K562 (cell line): ENCODE measurements at regions not wholly inside any gene's neighbourhood (a gene's known extent, or its start where the extent isn't known, plus 50 kb on each side); places are given as distances from the start of the nearest gene placed in this dataset.

ENCODE experiments used
- ETV6 ChIP-seq, 3 experiments: fragments of 150-350 bp in 1 of 3; sonication (generic) in 1 of 3; formaldehyde crosslinking in 1 of 3; IDR thresholded peaks; 2 replicates each; pipeline versions ENCODE4 v1.6.1 to v1.8.0; 2014 to 2022; ENCODE audit warnings: borderline replicate concordance in 2 of 3, low read depth in 2 of 3, antibody characterized with exemption in 1 of 3, low read length in 1 of 3, mild to moderate bottlenecking in 1 of 3, missing genetic modification reagents in 1 of 3
- HDAC1 ChIP-seq, 2 experiments: fragments of 450-650 bp; IDR thresholded peaks; 2 replicates each; pipeline ENCODE4 v1.6.1; 2016 to 2017; ENCODE audit warnings: inconsistent platforms in 1 of 2, mild to moderate bottlenecking in 1 of 2, moderate library complexity in 1 of 2
- HNRNPL ChIP-seq: fragments of 200-400 bp; formaldehyde crosslinking; IDR thresholded peaks from 2 replicates; pipeline ENCODE4 v1.6.1; 2017; ENCODE audit warnings: low read depth, mild to moderate bottlenecking, low read length
- TAL1 ChIP-seq: fragments of 450-650 bp; IDR thresholded peaks from 2 replicates; pipeline ENCODE4 v1.6.1; 2016; ENCODE audit warnings: mild to moderate bottlenecking
- ZC3H4 ChIP-seq: sonication (generic); formaldehyde crosslinking; IDR thresholded peaks from 2 replicates; pipeline ENCODE4 v1.9.0; 2021; ENCODE audit warnings: missing genetic modification reagents, borderline replicate concordance
- TF ChIP-seq, protein P1 (sequence below): fragments of 450-650 bp; IDR thresholded peaks from 2 replicates; pipeline ENCODE4 v1.6.1; 2014; ENCODE audit warnings: low read depth, mild to moderate bottlenecking, moderate library complexity, borderline replicate concordance
- TF ChIP-seq, protein P2 (sequence below), 2 experiments: fragments of 450-650 bp; formaldehyde crosslinking in 1 of 2; IDR thresholded peaks; 2 replicates each; pipeline versions ENCODE4 v1.4.0 to v1.6.1; 2014 to 2020; ENCODE audit warnings: mild to moderate bottlenecking in 2 of 2, borderline replicate concordance in 1 of 2, low read depth in 1 of 2

GRCh38 chr11:128392259-128392658, 195.1 kb downstream of the ETS1 start (continued):
- no peak for TF ChIP-seq TAL1
- no peak for TF ChIP-seq ZC3H4
- TF ChIP-seq ETV6 (IDR thresholded peaks at IDR 0.05; ENCODE audit: borderline replicate concordance in 1 of 2, low read depth in 2 of 2, low read length in 1 of 2), result no peak
- no peak for TF ChIP-seq ETV6 (CRISPR knock-in tag; IDR thresholded peaks at IDR 0.05; ENCODE audit: borderline replicate concordance)
- no peak for TF ChIP-seq HDAC1 (IDR thresholded peaks at IDR 0.05)
- TF ChIP-seq, protein P1, sequence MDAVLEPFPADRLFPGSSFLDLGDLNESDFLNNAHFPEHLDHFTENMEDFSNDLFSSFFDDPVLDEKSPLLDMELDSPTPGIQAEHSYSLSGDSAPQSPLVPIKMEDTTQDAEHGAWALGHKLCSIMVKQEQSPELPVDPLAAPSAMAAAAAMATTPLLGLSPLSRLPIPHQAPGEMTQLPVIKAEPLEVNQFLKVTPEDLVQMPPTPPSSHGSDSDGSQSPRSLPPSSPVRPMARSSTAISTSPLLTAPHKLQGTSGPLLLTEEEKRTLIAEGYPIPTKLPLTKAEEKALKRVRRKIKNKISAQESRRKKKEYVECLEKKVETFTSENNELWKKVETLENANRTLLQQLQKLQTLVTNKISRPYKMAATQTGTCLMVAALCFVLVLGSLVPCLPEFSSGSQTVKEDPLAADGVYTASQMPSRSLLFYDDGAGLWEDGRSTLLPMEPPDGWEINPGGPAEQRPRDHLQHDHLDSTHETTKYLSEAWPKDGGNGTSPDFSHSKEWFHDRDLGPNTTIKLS, result no peak
- TF ChIP-seq HNRNPL, result no peak
- TF ChIP-seq, protein P2, sequence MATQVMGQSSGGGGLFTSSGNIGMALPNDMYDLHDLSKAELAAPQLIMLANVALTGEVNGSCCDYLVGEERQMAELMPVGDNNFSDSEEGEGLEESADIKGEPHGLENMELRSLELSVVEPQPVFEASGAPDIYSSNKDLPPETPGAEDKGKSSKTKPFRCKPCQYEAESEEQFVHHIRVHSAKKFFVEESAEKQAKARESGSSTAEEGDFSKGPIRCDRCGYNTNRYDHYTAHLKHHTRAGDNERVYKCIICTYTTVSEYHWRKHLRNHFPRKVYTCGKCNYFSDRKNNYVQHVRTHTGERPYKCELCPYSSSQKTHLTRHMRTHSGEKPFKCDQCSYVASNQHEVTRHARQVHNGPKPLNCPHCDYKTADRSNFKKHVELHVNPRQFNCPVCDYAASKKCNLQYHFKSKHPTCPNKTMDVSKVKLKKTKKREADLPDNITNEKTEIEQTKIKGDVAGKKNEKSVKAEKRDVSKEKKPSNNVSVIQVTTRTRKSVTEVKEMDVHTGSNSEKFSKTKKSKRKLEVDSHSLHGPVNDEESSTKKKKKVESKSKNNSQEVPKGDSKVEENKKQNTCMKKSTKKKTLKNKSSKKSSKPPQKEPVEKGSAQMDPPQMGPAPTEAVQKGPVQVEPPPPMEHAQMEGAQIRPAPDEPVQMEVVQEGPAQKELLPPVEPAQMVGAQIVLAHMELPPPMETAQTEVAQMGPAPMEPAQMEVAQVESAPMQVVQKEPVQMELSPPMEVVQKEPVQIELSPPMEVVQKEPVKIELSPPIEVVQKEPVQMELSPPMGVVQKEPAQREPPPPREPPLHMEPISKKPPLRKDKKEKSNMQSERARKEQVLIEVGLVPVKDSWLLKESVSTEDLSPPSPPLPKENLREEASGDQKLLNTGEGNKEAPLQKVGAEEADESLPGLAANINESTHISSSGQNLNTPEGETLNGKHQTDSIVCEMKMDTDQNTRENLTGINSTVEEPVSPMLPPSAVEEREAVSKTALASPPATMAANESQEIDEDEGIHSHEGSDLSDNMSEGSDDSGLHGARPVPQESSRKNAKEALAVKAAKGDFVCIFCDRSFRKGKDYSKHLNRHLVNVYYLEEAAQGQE (IDR thresholded peaks at IDR 0.05; ENCODE audit: borderline replicate concordance), result no peak
- TF ChIP-seq, protein P2 (CRISPR knock-in tag; IDR thresholded peaks at IDR 0.05; ENCODE audit: low read depth), result no peak
